GM18505 (cell line): ENCODE measurements at regions not wholly inside any gene's neighbourhood (a gene's known extent, or its start where the extent isn't known, plus 50 kb on each side); places are given as distances from the start of the nearest gene placed in this dataset.

ENCODE experiments used
- ATAC-seq: cut with Tn5 transposase; IDR thresholded peaks from one replicate; pipeline ENCODE4 v1.9.1; 2021; ENCODE audit not compliant: unreplicated experiment
- POLR2A ChIP-seq: IDR thresholded peaks from 4 replicates; pipeline ENCODE4 v1.6.1; 2011; ENCODE audit warnings: borderline replicate concordance; ENCODE audit not compliant: insufficient read depth, insufficient read length; ENCODE audit errors: extremely low read depth

- no peak for ATAC-seq
- TF ChIP-seq POLR2A: no peak
Observed at GRCh38 chr7:67593794-67594193, 597.2 kb downstream of the TYW1 start.

GRCh38 chr7:67595431-67596180, 599.0 kb downstream of the TYW1 start:
- TF ChIP-seq POLR2A: no peak
- ATAC-seq: no peak

GRCh38 chr7:67597161-67597560, 600.5 kb downstream of the TYW1 start:
- TF ChIP-seq POLR2A: no peak
- no peak for ATAC-seq

GRCh38 chr7:67598469-67598868, 601.8 kb downstream of the TYW1 start:
- no peak for TF ChIP-seq POLR2A
- ATAC-seq: no peak

GRCh38 chr7:67599331-67600062, 602.9 kb downstream of the TYW1 start:
- no peak for ATAC-seq
- TF ChIP-seq POLR2A: no peak

GRCh38 chr7:67602246-67602887, 605.7 kb downstream of the TYW1 start:
- no peak for TF ChIP-seq POLR2A

GRCh38 chr7:67604461-67605386, 608.1 kb downstream of the TYW1 start:
- no peak for TF ChIP-seq POLR2A
- no peak for ATAC-seq

More at GRCh38 chr7:67602246-67602887, 605.7 kb downstream of the TYW1 start:
- ATAC-seq: no peak

GRCh38 chr7:67608806-67609205, 612.2 kb downstream of the TYW1 start:
- TF ChIP-seq POLR2A: no peak
- ATAC-seq: no peak

- ATAC-seq: no peak
- no peak for TF ChIP-seq POLR2A
Observed at GRCh38 chr7:67610897-67611296, 614.3 kb downstream of the TYW1 start.

GRCh38 chr7:67614843-67615242, 618.2 kb downstream of the TYW1 start:
- ATAC-seq: no peak
- TF ChIP-seq POLR2A: no peak

- TF ChIP-seq POLR2A: no peak
Observed at GRCh38 chr7:67616517-67616916, 619.9 kb downstream of the TYW1 start.

GRCh38 chr7:67618556-67619162, 622.0 kb downstream of the TYW1 start:
- TF ChIP-seq POLR2A: no peak
- no peak for ATAC-seq

More at GRCh38 chr7:67616517-67616916, 619.9 kb downstream of the TYW1 start:
- no peak for ATAC-seq

- ATAC-seq: no peak
- no peak for TF ChIP-seq POLR2A
Observed at GRCh38 chr7:67619175-67619574, 622.5 kb downstream of the TYW1 start.
